Left lung (tissue), 4 donors: ENCODE measurements at regions not wholly inside any gene's neighbourhood (a gene's known extent, or its start where the extent isn't known, plus 50 kb on each side); places are given as distances from the start of the nearest gene placed in this dataset.
"Not testable (repeated sequence)": the region's sequence is repeated elsewhere in the genome, so short reads cannot be mapped to it uniquely, and the experiment has no call there.

ENCODE experiments used
- ATAC-seq: fragments of 200-7000 bp; cut with Tn5 transposase; one replicate; pipeline ENCODE4 v1.9.1; 2020; ENCODE audit warnings: moderate library complexity
- DNase-seq, 4 donors: peaks; one replicate each; pipeline ENCODE4 v3.0.0-alpha.2; 2013 to 2020
- H3K27ac ChIP-seq, 2 donors: fragments of 200-600 bp; sonication (generic) in 1 of 2; one replicate each; pipeline versions ENCODE4 v1.5.0 to v1.8.0; 2020 to 2021
- H3K27me3 ChIP-seq, 2 donors: fragments of 200-600 bp; sonication (generic) in 1 of 2; one replicate each; pipeline versions ENCODE4 v1.5.0 to v1.8.0; 2020 to 2021
- H3K36me3 ChIP-seq, 2 donors: fragments of 200-600 bp; sonication (generic) in 1 of 2; one replicate each; pipeline versions ENCODE4 v1.5.0 to v1.8.0; 2020 to 2021
- H3K4me1 ChIP-seq, 2 donors: fragments of 200-600 bp; one replicate each; pipeline ENCODE4 v1.8.0; 2021
- H3K4me3 ChIP-seq, 2 donors: fragments of 200-600 bp; sonication (generic) in 1 of 2; one replicate each; pipeline versions ENCODE4 v1.5.0 to v1.8.0; 2020 to 2021; ENCODE audit warnings: mild to moderate bottlenecking in 1 of 2
- H3K9me3 ChIP-seq, 2 donors: fragments of 200-600 bp; sonication (generic) in 1 of 2; one replicate each; pipeline versions ENCODE4 v1.5.0 to v1.8.0; 2020 to 2021
- CTCF ChIP-seq, 2 donors: fragments of 200-600 bp; sonication (generic) in 1 of 2; IDR thresholded peaks; one replicate each; pipeline versions ENCODE4 v1.5.0 to v1.8.0; 2021; ENCODE audit warnings: antibody characterized with exemption in 2 of 2
- intact Hi-C, 2 donors: fragments of 100-400 bp; cut with DNase I; formaldehyde crosslinking; loops; one replicate each; pipeline versions ENCODE4 v1.11.2 to v1.14.2; 2022
- donor health status: DM: no; HTN: yes; CAD: no.
- donor health status: DM: no; HTN: no; CAD: no.

DNA sequence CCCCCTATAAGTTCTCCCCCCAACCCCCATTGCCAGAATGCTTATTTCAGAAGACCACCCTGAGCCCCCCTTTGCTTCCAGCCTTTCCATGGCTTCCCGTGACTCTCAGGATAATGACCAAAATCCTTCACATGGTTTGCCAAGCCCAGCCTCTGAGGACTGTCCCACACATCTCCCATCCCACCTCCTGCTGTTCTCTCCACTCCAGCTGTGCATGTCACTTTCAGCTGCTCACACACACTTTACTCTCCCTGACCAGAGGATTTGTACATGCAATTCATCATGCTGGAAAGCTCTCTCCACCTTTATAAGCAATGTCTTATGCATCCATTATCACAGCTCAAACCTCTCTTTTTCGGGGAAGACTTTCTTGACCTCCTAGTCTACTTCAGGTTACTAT is 164.2 kb downstream of the PRL start:
- intact Hi-C loops, result no loop called here
- no peaks in the 10 kb centered on the region for H3K9me3 ChIP-seq
- no peaks in the 10 kb centered on the region for H3K27me3 ChIP-seq
- no peak for TF ChIP-seq CTCF (IDR thresholded peaks at IDR 0.05)
- no peak overlapping the region for H3K4me3 ChIP-seq
- no peaks in the 10 kb centered on the region for H3K4me1 ChIP-seq
- no peak for DNase-seq
- no peaks in the 10 kb centered on the region for H3K36me3 ChIP-seq
- ATAC-seq, result no peak
- no peak overlapping the region for H3K27ac ChIP-seq

DNA sequence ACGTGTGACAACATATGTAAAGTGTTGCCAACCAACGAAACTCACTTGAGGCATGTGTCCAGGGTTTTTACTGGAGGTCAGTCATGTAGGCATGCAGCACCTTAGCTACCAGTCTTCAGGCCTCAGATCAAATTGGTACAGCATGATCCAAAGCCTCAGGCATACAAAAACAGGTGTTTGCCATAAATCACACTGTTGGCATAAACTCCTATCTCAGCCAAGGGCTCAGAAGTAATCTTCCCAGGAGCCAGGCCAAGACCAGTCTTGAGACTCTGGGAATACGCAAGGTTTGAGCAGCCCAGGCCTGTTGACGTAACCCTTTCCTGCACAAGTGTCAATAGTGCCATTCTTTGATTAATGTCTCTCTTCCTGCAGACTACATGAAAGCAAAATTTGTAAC is 163.5 kb downstream of the PRL start:
- Histone ChIP-seq H3K36me3 (no peaks in the 10 kb centered on the region), H3K9me3 (no peaks in the 10 kb centered on the region), H3K4me1 (no peaks in the 10 kb centered on the region), H3K4me3 (no peak overlapping the region), H3K27ac (no peak overlapping the region), H3K27me3 (no peaks in the 10 kb centered on the region)
- intact Hi-C loops, result no loop called here
- DNase-seq (no peak), ATAC-seq (no peak)
- no peak for TF ChIP-seq CTCF (IDR thresholded peaks at IDR 0.05)

DNA sequence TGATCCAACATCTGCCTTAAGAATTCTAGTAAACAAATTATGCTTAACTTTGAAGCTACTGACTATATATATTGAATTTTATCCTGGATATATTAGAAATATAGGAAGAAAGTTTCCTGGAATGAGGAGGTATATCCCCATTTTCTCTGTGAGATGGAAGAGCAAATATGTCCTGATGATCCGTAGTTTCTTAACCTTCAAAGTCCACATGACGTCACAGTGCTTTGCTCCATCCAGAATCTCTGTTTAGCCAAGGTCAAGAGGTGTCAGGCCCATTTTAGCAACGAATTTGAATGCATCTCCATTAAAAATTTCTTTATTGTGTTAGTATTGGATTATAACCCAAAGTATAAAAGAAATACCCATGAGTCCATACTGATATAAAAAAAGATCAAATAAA is 162.5 kb downstream of the PRL start:
- TF ChIP-seq CTCF (IDR thresholded peaks at IDR 0.05), result no peak
- intact Hi-C loops, result no loop called here
- no peaks in the 10 kb centered on the region for H3K9me3 ChIP-seq
- no peak overlapping the region for H3K27ac ChIP-seq
- DNase-seq, result no peak
- H3K36me3 ChIP-seq, result no peaks in the 10 kb centered on the region
- H3K4me3 ChIP-seq, result no peak overlapping the region
- H3K27me3 ChIP-seq, result no peaks in the 10 kb centered on the region
- H3K4me1 ChIP-seq, result no peaks in the 10 kb centered on the region
- no peak for ATAC-seq

GRCh38 chr6:22135395-22135794 is 161.4 kb downstream of the PRL start:
- H3K4me3 ChIP-seq, result no peak overlapping the region
- H3K27me3 ChIP-seq, result no peaks in the 10 kb centered on the region
- DNase-seq (no peak), ATAC-seq (no peak)
- H3K9me3 ChIP-seq, result no peaks in the 10 kb centered on the region
- no peak for TF ChIP-seq CTCF (IDR thresholded peaks at IDR 0.05)
- no peak overlapping the region for H3K27ac ChIP-seq
- H3K36me3 ChIP-seq, result no peaks in the 10 kb centered on the region
- no peaks in the 10 kb centered on the region for H3K4me1 ChIP-seq
- intact Hi-C loops, result no loop called here

DNA sequence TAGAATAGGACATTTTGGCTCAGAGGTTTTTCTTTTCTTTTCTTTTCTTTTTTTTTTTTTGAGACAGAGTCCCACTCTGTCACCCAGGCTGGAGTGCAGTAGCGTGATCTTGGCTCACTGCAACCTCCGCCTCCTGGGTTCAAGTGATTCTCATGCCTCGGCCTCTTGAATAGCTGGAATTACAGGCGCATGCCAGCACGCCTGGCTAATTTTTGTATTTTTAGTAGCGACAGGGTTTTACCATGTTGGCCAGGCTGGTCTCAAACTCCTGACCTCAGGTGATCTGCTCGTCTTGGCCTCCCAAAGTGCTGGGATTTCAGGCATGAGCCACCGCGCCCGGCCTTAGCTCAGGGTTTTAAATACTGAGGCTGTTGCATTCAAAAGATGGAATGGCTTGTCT is 156.1 kb downstream of the PRL start:
- H3K27me3 ChIP-seq, H3K4me1 ChIP-seq, H3K36me3 ChIP-seq, intact Hi-C loops, H3K4me3 ChIP-seq, H3K9me3 ChIP-seq, H3K27ac ChIP-seq: not testable (repeated sequence)
- peak in 1 of 4 donors; percentile 47 for DNase-seq
- peak; percentile 16 for ATAC-seq

DNA sequence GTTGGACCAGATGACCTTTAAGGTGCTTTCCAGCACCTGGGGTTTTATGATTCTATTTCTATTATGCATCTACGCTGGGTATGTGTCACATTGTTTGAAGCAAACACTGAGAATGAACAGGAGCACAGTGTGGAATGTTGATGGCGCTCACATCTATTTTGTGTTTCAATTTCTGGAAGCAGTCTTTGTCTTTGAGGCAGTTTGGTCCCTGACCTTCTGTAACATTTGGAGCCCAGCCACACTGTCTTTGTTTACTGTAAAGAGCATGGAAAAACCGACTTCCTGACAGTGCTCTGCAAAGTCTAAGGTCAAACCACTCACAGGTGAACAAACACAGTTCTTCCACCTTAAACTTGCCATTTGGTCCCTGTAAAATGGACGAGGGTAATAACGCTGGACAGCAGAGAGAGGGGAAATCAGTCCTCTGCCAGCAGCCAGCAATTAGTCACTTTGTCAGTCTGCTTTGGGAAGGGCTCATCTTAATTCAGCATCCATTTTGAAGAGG is 155.5 kb downstream of the PRL start:
- no peaks in the 10 kb centered on the region for H3K36me3 ChIP-seq
- ATAC-seq (peak; percentile 58), DNase-seq (no peak)
- no peak overlapping the region for H3K4me3 ChIP-seq
- H3K27ac ChIP-seq, result no peak overlapping the region
- H3K9me3 ChIP-seq, result no peaks in the 10 kb centered on the region
- no peak for TF ChIP-seq CTCF (IDR thresholded peaks at IDR 0.05)
- no peaks in the 10 kb centered on the region for H3K27me3 ChIP-seq
- intact Hi-C loops, result no loop called here
- peaks cover 0 to 4% of the 10 kb centered on the region in 2 donors for H3K4me1 ChIP-seq
